ENCODE measurements at regions not wholly inside any gene's neighbourhood (a gene's known extent, or its start where the extent isn't known, plus 50 kb on each side); places are given as distances from the start of the nearest gene placed in this dataset.

GRCh38 chr2:165011199-165011598, 55.9 kb upstream of the SLC38A11 start:
- H3K4ac ChIP-seq (ENCODE audit: low read depth, low read length) = no peak overlapping the region
- no peak overlapping the region for H3K27ac ChIP-seq (ENCODE audit: low read depth, low read length)
- H3K79me2 ChIP-seq (ENCODE audit: control insufficient read depth, insufficient read depth, low read length, poor library complexity) = no peaks in the 10 kb centered on the region
- no peak for DNase-seq
- H3K4me3 ChIP-seq (ENCODE audit: low read depth, low read length) = no peak overlapping the region
- H3K79me1 ChIP-seq (ENCODE audit: low read length) = no peaks in the 10 kb centered on the region
- H4K12ac ChIP-seq (ENCODE audit: low read depth, low read length) = no peak overlapping the region
- H2BK120ac ChIP-seq (ENCODE audit: insufficient read depth, low read length, poor library complexity) = no peak overlapping the region
- H3K36me3 ChIP-seq (ENCODE audit: control insufficient read depth in 1 of 2, insufficient read depth in 2 of 2, low read length in 2 of 2) = no peaks in the 10 kb centered on the region
- no peak overlapping the region for H3K9ac ChIP-seq (ENCODE audit: low read length)
- H2BK5ac ChIP-seq (ENCODE audit: low read depth, low read length, poor library complexity) = no peak overlapping the region
- no CpG with 5 or more reads among the region's 2 CpGs for WGBS (ENCODE audit: extremely low coverage, insufficient coverage, insufficient read length)
- no peak overlapping the region for H3K4me2 ChIP-seq (ENCODE audit: low read length)
- no peak overlapping the region for H2BK12ac ChIP-seq (ENCODE audit: low read length)
- no peaks in the 10 kb centered on the region for H3K9me3 ChIP-seq (ENCODE audit: insufficient read depth, low read depth, low read length)
- no peak overlapping the region for H2AFZ ChIP-seq (ENCODE audit: insufficient read depth, low read length, poor library complexity)
- H4K91ac ChIP-seq (ENCODE audit: low read depth, low read length) = no peak overlapping the region
- H3K27me3 ChIP-seq (ENCODE audit: insufficient read depth, low read length) = no peaks in the 10 kb centered on the region
- H4K8ac ChIP-seq (ENCODE audit: low read depth, low read length) = no peak overlapping the region
- no peak overlapping the region for H3K23ac ChIP-seq (ENCODE audit: low read length)
- H3K18ac ChIP-seq (ENCODE audit: low read length) = no peak overlapping the region
- no peak overlapping the region for H3K14ac ChIP-seq (ENCODE audit: low read length)
- H2AK5ac ChIP-seq (ENCODE audit: low read length) = no peak overlapping the region
- no peaks in the 10 kb centered on the region for H3K4me1 ChIP-seq (ENCODE audit: control insufficient read depth in 1 of 2, insufficient read depth in 2 of 2, low read length in 2 of 2)

- Histone ChIP-seq H3K27ac (ENCODE audit: low read depth, low read length) (no peak overlapping the region), H3K4me2 (ENCODE audit: low read length) (no peak overlapping the region), H4K91ac (ENCODE audit: low read depth, low read length) (no peak overlapping the region), H2BK5ac (ENCODE audit: low read depth, low read length, poor library complexity) (no peak overlapping the region), H2AFZ (ENCODE audit: insufficient read depth, low read length, poor library complexity) (no peak overlapping the region), H3K36me3 (ENCODE audit: control insufficient read depth in 1 of 2, insufficient read depth in 2 of 2, low read length in 2 of 2) (no peaks in the 10 kb centered on the region), H3K4ac (ENCODE audit: low read depth, low read length) (no peak overlapping the region), H3K27me3 (ENCODE audit: insufficient read depth, low read length) (no peaks in the 10 kb centered on the region), H2AK5ac (ENCODE audit: low read length) (no peak overlapping the region), H3K79me2 (ENCODE audit: control insufficient read depth, insufficient read depth, low read length, poor library complexity) (no peaks in the 10 kb centered on the region), H3K14ac (ENCODE audit: low read length) (no peak overlapping the region), H3K4me3 (ENCODE audit: low read depth, low read length) (no peak overlapping the region), H3K23ac (ENCODE audit: low read length) (no peak overlapping the region), H4K8ac (ENCODE audit: low read depth, low read length) (no peak overlapping the region), H3K9me3 (ENCODE audit: insufficient read depth, low read depth, low read length) (no peaks in the 10 kb centered on the region), H2BK12ac (ENCODE audit: low read length) (no peak overlapping the region), H3K4me1 (ENCODE audit: control insufficient read depth in 1 of 2, insufficient read depth in 2 of 2, low read length in 2 of 2) (no peaks in the 10 kb centered on the region), H3K9ac (ENCODE audit: low read length) (no peak overlapping the region), H4K12ac (ENCODE audit: low read depth, low read length) (no peak overlapping the region), H3K79me1 (ENCODE audit: low read length) (no peaks in the 10 kb centered on the region), H3K18ac (ENCODE audit: low read length) (no peak overlapping the region), H2BK120ac (ENCODE audit: insufficient read depth, low read length, poor library complexity) (no peak overlapping the region)
- no CpG with 5 or more reads among the region's 1 CpG for WGBS (ENCODE audit: extremely low coverage, insufficient coverage, insufficient read length)
- DNase-seq = no peak
Observed at GRCh38 chr2:165010556-165010955, 55.2 kb upstream of the SLC38A11 start.

GRCh38 chr2:165009466-165009865, 54.1 kb upstream of the SLC38A11 start:
- Histone ChIP-seq H4K8ac (ENCODE audit: low read depth, low read length) (no peak overlapping the region), H2BK5ac (ENCODE audit: low read depth, low read length, poor library complexity) (no peak overlapping the region), H3K4ac (ENCODE audit: low read depth, low read length) (no peak overlapping the region), H3K23ac (ENCODE audit: low read length) (no peak overlapping the region), H3K9me3 (ENCODE audit: insufficient read depth, low read depth, low read length) (no peaks in the 10 kb centered on the region), H3K36me3 (ENCODE audit: control insufficient read depth in 1 of 2, insufficient read depth in 2 of 2, low read length in 2 of 2) (no peaks in the 10 kb centered on the region), H3K79me2 (ENCODE audit: control insufficient read depth, insufficient read depth, low read length, poor library complexity) (no peaks in the 10 kb centered on the region), H3K18ac (ENCODE audit: low read length) (no peak overlapping the region), H3K4me1 (ENCODE audit: control insufficient read depth in 1 of 2, insufficient read depth in 2 of 2, low read length in 2 of 2) (no peaks in the 10 kb centered on the region), H3K4me3 (ENCODE audit: low read depth, low read length) (no peak overlapping the region), H3K27me3 (ENCODE audit: insufficient read depth, low read length) (no peaks in the 10 kb centered on the region), H4K12ac (ENCODE audit: low read depth, low read length) (no peak overlapping the region), H3K79me1 (ENCODE audit: low read length) (no peaks in the 10 kb centered on the region), H3K14ac (ENCODE audit: low read length) (no peak overlapping the region), H3K27ac (ENCODE audit: low read depth, low read length) (no peak overlapping the region), H2BK120ac (ENCODE audit: insufficient read depth, low read length, poor library complexity) (no peak overlapping the region), H3K4me2 (ENCODE audit: low read length) (no peak overlapping the region), H2BK12ac (ENCODE audit: low read length) (no peak overlapping the region), H4K91ac (ENCODE audit: low read depth, low read length) (no peak overlapping the region), H2AFZ (ENCODE audit: insufficient read depth, low read length, poor library complexity) (no peak overlapping the region), H2AK5ac (ENCODE audit: low read length) (no peak overlapping the region), H3K9ac (ENCODE audit: low read length) (no peak overlapping the region)
- no CpG with 5 or more reads among the region's 1 CpG for WGBS (ENCODE audit: extremely low coverage, insufficient coverage, insufficient read length)
- no peak for DNase-seq

- H3K18ac ChIP-seq (ENCODE audit: low read length) = no peak overlapping the region
- H3K79me2 ChIP-seq (ENCODE audit: control insufficient read depth, insufficient read depth, low read length, poor library complexity) = no peaks in the 10 kb centered on the region
- H3K36me3 ChIP-seq (ENCODE audit: control insufficient read depth in 1 of 2, insufficient read depth in 2 of 2, low read length in 2 of 2) = no peaks in the 10 kb centered on the region
- no peak overlapping the region for H3K4me3 ChIP-seq (ENCODE audit: low read depth, low read length)
- no peak overlapping the region for H4K8ac ChIP-seq (ENCODE audit: low read depth, low read length)
- H2BK12ac ChIP-seq (ENCODE audit: low read length) = no peak overlapping the region
- H3K4ac ChIP-seq (ENCODE audit: low read depth, low read length) = no peak overlapping the region
- H2BK5ac ChIP-seq (ENCODE audit: low read depth, low read length, poor library complexity) = no peak overlapping the region
- no peak overlapping the region for H2BK120ac ChIP-seq (ENCODE audit: insufficient read depth, low read length, poor library complexity)
- no peak overlapping the region for H2AFZ ChIP-seq (ENCODE audit: insufficient read depth, low read length, poor library complexity)
- no peaks in the 10 kb centered on the region for H3K27me3 ChIP-seq (ENCODE audit: insufficient read depth, low read length)
- H2AK5ac ChIP-seq (ENCODE audit: low read length) = no peak overlapping the region
- no peaks in the 10 kb centered on the region for H3K9me3 ChIP-seq (ENCODE audit: insufficient read depth, low read depth, low read length)
- no peak overlapping the region for H3K23ac ChIP-seq (ENCODE audit: low read length)
- no peak overlapping the region for H4K12ac ChIP-seq (ENCODE audit: low read depth, low read length)
- no CpG with 5 or more reads among the region's 3 CpGs for WGBS (ENCODE audit: extremely low coverage, insufficient coverage, insufficient read length)
- H3K27ac ChIP-seq (ENCODE audit: low read depth, low read length) = no peak overlapping the region
- no peaks in the 10 kb centered on the region for H3K4me1 ChIP-seq (ENCODE audit: control insufficient read depth in 1 of 2, insufficient read depth in 2 of 2, low read length in 2 of 2)
- peak in 1 of 2 donors; percentile 8 for DNase-seq
- H3K79me1 ChIP-seq (ENCODE audit: low read length) = no peaks in the 10 kb centered on the region
- H3K14ac ChIP-seq (ENCODE audit: low read length) = no peak overlapping the region
- H4K91ac ChIP-seq (ENCODE audit: low read depth, low read length) = no peak overlapping the region
- no peak overlapping the region for H3K9ac ChIP-seq (ENCODE audit: low read length)
- H3K4me2 ChIP-seq (ENCODE audit: low read length) = no peak overlapping the region
Observed at GRCh38 chr2:165008730-165009315, 53.5 kb upstream of the SLC38A11 start.

Data from trophoblast cell (in vitro differentiated cells and primary cell).